Ishikawa (cell line): ENCODE measurements at regions not wholly inside any gene's neighbourhood (a gene's known extent, or its start where the extent isn't known, plus 50 kb on each side); places are given as distances from the start of the nearest gene placed in this dataset.

ENCODE experiments used
- CEBPB ChIP-seq: IDR thresholded peaks from 2 replicates; pipeline ENCODE4 v1.6.1; 2012
- CREB1 ChIP-seq: IDR thresholded peaks from 2 replicates; pipeline ENCODE4 v1.6.1; 2012; ENCODE audit warnings: low read depth
- EGR1 ChIP-seq: IDR thresholded peaks from 2 replicates; pipeline ENCODE4 v1.6.1; 2012
- EP300 ChIP-seq: IDR thresholded peaks from 2 replicates; pipeline ENCODE4 v1.6.1; 2012; ENCODE audit warnings: borderline replicate concordance
- FOXM1 ChIP-seq: IDR thresholded peaks from 2 replicates; pipeline ENCODE4 v1.6.1; 2012; ENCODE audit warnings: low read depth, borderline replicate concordance
- NFIC ChIP-seq: IDR thresholded peaks from 2 replicates; pipeline ENCODE4 v1.6.1; 2012
- RAD21 ChIP-seq: IDR thresholded peaks from 2 replicates; pipeline ENCODE4 v1.6.1; 2012; ENCODE audit warnings: low read depth
- TAF1 ChIP-seq: IDR thresholded peaks from 2 replicates; pipeline ENCODE4 v1.6.1; 2012; ENCODE audit warnings: low read depth, mild to moderate bottlenecking
- TCF12 ChIP-seq: IDR thresholded peaks from 2 replicates; pipeline ENCODE4 v1.6.1; 2012; ENCODE audit warnings: low read depth
- TEAD4 ChIP-seq: IDR thresholded peaks from 2 replicates; pipeline ENCODE4 v1.6.1; 2012
- YY1 ChIP-seq: IDR thresholded peaks from 2 replicates; pipeline ENCODE4 v1.6.1; 2012; ENCODE audit warnings: low read depth
- ZBTB7A ChIP-seq: IDR thresholded peaks from 2 replicates; pipeline ENCODE4 v1.6.1; 2012; ENCODE audit warnings: low read depth
- TF ChIP-seq, protein P1 (sequence below): IDR thresholded peaks from 2 replicates; pipeline ENCODE4 v1.6.1; 2012
- TF ChIP-seq, protein P2 (sequence below): IDR thresholded peaks from 2 replicates; pipeline ENCODE4 v1.6.1; 2012
- TF ChIP-seq, protein P3 (sequence below): IDR thresholded peaks from 2 replicates; pipeline ENCODE4 v1.6.1; 2012; ENCODE audit warnings: low read depth, mild to moderate bottlenecking

DNA sequence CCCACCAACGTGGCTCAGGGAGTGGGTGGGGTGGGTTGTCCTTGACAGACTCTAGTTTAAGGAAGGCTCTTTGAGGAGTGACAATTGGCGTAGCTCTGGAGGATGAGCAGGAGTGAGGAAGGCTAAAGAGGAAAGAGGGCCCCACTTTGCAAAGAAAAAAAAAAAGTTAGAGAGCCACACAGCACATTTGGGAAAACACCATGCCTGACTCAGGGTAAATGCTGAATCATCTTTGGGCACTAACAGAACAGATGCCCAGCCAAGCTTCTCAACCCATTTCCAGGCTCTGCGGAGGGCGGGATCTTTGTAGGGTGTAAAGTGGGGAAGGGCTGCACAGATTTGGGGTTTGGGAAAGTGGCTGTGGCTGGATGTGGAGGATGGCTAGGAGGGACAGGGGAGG lies 179.1 kb upstream of the RGMA start:
- no peak for TF ChIP-seq TAF1
- TF ChIP-seq FOXM1 = no peak

DNA sequence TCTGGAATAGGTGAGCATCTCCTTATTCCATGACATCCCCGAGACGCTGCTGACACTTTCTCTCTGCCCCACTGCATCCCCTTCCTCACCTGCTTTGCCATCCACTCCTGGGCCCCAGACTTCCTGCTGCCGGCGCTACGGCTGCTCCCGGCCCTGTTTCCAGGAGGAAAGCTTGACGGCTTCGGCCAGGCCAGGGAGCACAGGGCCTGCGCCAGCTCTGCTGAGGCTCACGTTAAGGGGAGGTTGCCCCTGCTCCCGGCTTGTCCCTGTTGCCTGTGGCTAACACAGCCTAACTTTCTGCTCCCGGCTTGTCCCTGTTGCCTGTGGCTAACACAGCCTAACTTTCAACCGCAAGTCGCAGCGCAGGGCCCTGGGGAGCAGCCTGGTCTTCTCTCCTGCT lies 177.3 kb upstream of the RGMA start:
- TF ChIP-seq TEAD4 (no peak), TCF12 (no peak), CREB1 (no peak), NFIC (no peak), FOXM1 (no peak), ZBTB7A (no peak), EGR1 (no peak), TAF1 (no peak), CEBPB (no peak), RAD21 (no peak), EP300 (no peak), YY1 (no peak)
- TF ChIP-seq, protein P1, sequence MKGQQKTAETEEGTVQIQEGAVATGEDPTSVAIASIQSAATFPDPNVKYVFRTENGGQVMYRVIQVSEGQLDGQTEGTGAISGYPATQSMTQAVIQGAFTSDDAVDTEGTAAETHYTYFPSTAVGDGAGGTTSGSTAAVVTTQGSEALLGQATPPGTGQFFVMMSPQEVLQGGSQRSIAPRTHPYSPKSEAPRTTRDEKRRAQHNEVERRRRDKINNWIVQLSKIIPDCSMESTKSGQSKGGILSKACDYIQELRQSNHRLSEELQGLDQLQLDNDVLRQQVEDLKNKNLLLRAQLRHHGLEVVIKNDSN = no peak
- TF ChIP-seq, protein P2, sequence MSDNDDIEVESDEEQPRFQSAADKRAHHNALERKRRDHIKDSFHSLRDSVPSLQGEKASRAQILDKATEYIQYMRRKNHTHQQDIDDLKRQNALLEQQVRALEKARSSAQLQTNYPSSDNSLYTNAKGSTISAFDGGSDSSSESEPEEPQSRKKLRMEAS = no peak
- TF ChIP-seq, protein P3, sequence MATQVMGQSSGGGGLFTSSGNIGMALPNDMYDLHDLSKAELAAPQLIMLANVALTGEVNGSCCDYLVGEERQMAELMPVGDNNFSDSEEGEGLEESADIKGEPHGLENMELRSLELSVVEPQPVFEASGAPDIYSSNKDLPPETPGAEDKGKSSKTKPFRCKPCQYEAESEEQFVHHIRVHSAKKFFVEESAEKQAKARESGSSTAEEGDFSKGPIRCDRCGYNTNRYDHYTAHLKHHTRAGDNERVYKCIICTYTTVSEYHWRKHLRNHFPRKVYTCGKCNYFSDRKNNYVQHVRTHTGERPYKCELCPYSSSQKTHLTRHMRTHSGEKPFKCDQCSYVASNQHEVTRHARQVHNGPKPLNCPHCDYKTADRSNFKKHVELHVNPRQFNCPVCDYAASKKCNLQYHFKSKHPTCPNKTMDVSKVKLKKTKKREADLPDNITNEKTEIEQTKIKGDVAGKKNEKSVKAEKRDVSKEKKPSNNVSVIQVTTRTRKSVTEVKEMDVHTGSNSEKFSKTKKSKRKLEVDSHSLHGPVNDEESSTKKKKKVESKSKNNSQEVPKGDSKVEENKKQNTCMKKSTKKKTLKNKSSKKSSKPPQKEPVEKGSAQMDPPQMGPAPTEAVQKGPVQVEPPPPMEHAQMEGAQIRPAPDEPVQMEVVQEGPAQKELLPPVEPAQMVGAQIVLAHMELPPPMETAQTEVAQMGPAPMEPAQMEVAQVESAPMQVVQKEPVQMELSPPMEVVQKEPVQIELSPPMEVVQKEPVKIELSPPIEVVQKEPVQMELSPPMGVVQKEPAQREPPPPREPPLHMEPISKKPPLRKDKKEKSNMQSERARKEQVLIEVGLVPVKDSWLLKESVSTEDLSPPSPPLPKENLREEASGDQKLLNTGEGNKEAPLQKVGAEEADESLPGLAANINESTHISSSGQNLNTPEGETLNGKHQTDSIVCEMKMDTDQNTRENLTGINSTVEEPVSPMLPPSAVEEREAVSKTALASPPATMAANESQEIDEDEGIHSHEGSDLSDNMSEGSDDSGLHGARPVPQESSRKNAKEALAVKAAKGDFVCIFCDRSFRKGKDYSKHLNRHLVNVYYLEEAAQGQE = no peak

DNA sequence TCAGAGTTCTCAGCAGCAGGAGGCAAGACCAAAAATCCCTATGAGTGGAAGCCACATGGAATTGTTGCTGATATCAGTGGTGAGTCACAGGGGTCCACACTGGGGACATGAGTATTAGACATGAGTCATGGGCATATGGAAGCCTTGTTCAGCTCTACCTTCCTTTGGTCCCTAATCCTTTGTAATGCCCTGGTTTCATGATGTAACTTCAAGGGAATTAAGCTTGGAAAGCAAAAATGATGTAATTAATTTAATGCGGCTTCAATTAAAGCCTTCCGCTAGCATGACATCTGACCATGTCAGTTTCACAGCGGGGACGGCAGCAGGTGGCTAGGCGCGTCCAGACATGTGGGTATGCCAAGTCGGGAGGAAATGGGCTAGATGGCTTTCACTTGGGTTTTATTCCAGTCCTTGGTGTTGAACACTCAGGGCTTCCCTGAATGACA lies 176.1 kb upstream of the RGMA start:
- TF ChIP-seq TCF12 (no peak), EGR1 (no peak)
- TF ChIP-seq, protein P2 = no peak

DNA sequence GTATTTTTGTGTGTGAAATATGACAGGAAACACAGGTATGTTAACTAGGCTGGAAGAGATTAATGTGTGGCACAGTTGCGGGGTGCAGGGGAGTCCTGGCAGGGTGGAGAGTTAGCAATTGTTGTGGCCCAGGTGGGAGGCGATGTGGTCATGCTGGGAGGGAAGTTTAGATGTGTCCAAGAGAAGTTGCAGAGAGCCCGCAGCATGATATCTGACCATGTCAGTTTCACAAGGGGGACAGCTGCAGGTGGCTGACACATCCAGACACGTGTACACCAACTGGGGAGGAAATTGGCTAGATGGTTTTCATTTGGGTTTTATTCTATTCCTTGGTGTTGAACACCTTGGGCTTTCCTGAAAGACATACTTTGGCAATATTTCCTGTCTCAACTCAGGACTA lies 172.8 kb upstream of the RGMA start:
- TF ChIP-seq YY1 (no peak), TEAD4 (no peak), CEBPB (no peak)

DNA sequence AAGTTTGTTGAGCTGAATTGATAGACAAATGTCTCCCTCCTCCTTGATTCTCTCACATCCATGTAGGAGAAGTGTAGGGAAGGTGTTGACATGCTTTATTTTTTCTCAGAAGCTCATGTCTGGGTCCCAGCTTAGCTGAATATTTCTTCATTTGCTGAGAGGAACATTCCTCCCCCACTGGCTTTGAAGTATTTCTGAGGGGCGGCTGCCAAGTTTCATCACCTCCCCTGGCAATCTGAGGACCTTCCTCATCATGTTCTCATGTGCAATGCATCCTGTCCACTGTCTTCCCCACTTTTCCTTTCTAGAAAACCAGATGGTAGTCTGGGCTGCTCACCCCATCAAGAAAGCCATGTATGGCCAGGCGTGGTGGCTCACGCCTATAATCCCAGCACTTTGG lies 168.9 kb upstream of the RGMA start:
- no peak for TF ChIP-seq EP300
- TF ChIP-seq EGR1 = no peak
- TF ChIP-seq ZBTB7A = no peak
- no peak for TF ChIP-seq FOXM1
- TF ChIP-seq, protein P3 = no peak
- no peak for TF ChIP-seq TAF1
- TF ChIP-seq CREB1 = no peak
- no peak for TF ChIP-seq NFIC
- no peak for TF ChIP-seq RAD21
- no peak for TF ChIP-seq TCF12
- TF ChIP-seq, protein P2 = no peak
- no peak for TF ChIP-seq CEBPB

DNA sequence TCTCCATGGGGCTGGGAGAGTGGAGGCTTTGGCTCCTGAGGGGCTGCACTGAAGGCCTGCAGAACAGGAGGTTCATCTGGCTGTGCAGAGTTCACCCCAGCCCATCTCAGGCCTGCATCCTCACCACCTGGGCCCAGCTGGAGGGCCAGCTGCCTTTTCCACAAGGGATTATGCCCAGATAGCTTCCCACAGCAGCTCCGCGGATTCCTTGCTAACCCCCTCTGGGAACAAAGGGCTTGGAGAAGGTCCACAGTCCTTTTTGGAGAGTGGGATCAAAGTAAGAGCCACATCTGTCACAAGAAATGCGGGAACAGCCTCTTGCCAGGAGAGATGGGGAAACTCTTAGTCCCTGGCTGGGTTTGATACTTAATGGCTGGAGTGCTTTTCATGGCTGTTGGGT lies 164.7 kb upstream of the RGMA start:
- TF ChIP-seq YY1 (no peak), CREB1 (no peak), FOXM1 (no peak), RAD21 (no peak)
- TF ChIP-seq, protein P1 = no peak
- TF ChIP-seq, protein P3 = no peak
